ENCODE measurements at regions not wholly inside any gene's neighbourhood (a gene's known extent, or its start where the extent isn't known, plus 50 kb on each side); places are given as distances from the start of the nearest gene placed in this dataset.

DNA sequence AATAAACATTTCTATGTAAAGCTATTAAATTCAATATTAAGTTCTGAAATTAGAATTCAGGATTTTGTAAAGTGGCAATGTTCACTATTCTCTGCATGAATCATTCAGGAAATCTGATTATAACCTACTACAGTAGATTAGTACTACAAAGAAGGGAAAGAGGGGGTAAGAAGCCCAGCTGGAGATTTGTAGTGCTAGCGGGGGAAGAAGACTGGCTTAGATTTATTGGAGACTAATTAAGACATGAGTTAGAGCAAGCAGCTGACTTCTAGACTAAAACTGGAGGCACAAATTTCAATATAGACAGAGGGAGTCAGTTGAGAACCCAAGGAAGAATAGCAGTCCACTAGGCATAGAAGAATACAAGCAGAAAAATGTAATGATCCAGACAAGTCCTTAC is 55.8 kb upstream of the SETMAR start:
- Histone ChIP-seq H3K4me1 (no peaks in the 10 kb centered on the region), H3K27ac (no peak overlapping the region), H3K4me3 (no peak overlapping the region), H3K4me2 (no peak overlapping the region), H3K9me3 (no peaks in the 10 kb centered on the region)
- DNase-seq (ENCODE audit: low read depth in 1 of 2, low spot score in 1 of 2) (no peak), ATAC-seq (no peak), FAIRE-seq (no peak)
- WGBS (ENCODE audit: missing lambda C conversion rate), result 11% methylated on average over 1 of the region's 1 CpG
- CTCF ChIA-PET, result interaction anchor here (0.6 to 1.0 kb wide), 2 partner anchors 25 to 386 kb away, joined by 3 read pairs; no protein-coding TSS in a partner anchor
- POLR2A ChIA-PET, result no interaction called here
- no peak for TF ChIP-seq RARB (CRISPR knock-in tag; IDR thresholded peaks at IDR 0.05)
- no peak for TF ChIP-seq CEBPB (IDR thresholded peaks at IDR 0.05)
- no peak for TF ChIP-seq PBX3 (IDR thresholded peaks at IDR 0.05)
- no peak for TF ChIP-seq BHLHE40 (IDR thresholded peaks at IDR 0.05; ENCODE audit: low read depth, low read length)
- TF ChIP-seq EHMT2 (IDR thresholded peaks at IDR 0.05; ENCODE audit: low read depth), result no peak
- TF ChIP-seq ZFP36 (IDR thresholded peaks at IDR 0.05; ENCODE audit: borderline replicate concordance, partially characterized antibody), result no peak
- TF ChIP-seq BCL3 (IDR thresholded peaks at IDR 0.05), result no peak
- TF ChIP-seq MAX (IDR thresholded peaks at IDR 0.05), result no peak
- no peak for TF ChIP-seq PHF8 (IDR thresholded peaks at IDR 0.05; ENCODE audit: borderline replicate concordance, low read depth)

- FAIRE-seq (no peak), ATAC-seq (no peak), DNase-seq (ENCODE audit: low read depth in 1 of 2, low spot score in 1 of 2) (no peak)
- no peak overlapping the region for H3K4me2 ChIP-seq
- ChIA-PET CTCF (no interaction called here), POLR2A (no interaction called here)
- WGBS (ENCODE audit: missing lambda C conversion rate), result 3% methylated on average over 4 of the region's 4 CpGs
- no peak for TF ChIP-seq KDM5A (IDR thresholded peaks at IDR 0.05)
- no peak for TF ChIP-seq RNF2 (IDR thresholded peaks at IDR 0.05; ENCODE audit: borderline replicate concordance, low read depth)
- no peak for TF ChIP-seq FOSL2 (IDR thresholded peaks at IDR 0.05)
- no peak for TF ChIP-seq FOSL2 (CRISPR knock-in tag; IDR thresholded peaks at IDR 0.05)
- no peak for TF ChIP-seq NFE2L2 (conservative IDR thresholded peaks at IDR 0.05; ENCODE audit: low read length)
- TF ChIP-seq HOXB13 (CRISPR knock-in tag; IDR thresholded peaks at IDR 0.05; ENCODE audit: low read depth), result no peak
- no peak for TF ChIP-seq BCL3 (IDR thresholded peaks at IDR 0.05)
- no peak for TF ChIP-seq CHD2 (IDR thresholded peaks at IDR 0.05; ENCODE audit: low read length, partially characterized antibody)
- TF ChIP-seq ZNF302 (CRISPR knock-in tag; IDR thresholded peaks at IDR 0.05), result no peak
- TF ChIP-seq EP300 (IDR thresholded peaks at IDR 0.05), result no peak
- TF ChIP-seq NPAS2 (CRISPR knock-in tag; IDR thresholded peaks at IDR 0.05; ENCODE audit: borderline replicate concordance), result no peak
- TF ChIP-seq ESRRA (IDR thresholded peaks at IDR 0.05; ENCODE audit: borderline replicate concordance, low read length), result no peak
- no peak for TF ChIP-seq CBX2 (IDR thresholded peaks at IDR 0.05; ENCODE audit: borderline replicate concordance, low read depth)
- no peak for TF ChIP-seq FOSB (CRISPR knock-in tag; IDR thresholded peaks at IDR 0.05)
- TF ChIP-seq, protein P1, sequence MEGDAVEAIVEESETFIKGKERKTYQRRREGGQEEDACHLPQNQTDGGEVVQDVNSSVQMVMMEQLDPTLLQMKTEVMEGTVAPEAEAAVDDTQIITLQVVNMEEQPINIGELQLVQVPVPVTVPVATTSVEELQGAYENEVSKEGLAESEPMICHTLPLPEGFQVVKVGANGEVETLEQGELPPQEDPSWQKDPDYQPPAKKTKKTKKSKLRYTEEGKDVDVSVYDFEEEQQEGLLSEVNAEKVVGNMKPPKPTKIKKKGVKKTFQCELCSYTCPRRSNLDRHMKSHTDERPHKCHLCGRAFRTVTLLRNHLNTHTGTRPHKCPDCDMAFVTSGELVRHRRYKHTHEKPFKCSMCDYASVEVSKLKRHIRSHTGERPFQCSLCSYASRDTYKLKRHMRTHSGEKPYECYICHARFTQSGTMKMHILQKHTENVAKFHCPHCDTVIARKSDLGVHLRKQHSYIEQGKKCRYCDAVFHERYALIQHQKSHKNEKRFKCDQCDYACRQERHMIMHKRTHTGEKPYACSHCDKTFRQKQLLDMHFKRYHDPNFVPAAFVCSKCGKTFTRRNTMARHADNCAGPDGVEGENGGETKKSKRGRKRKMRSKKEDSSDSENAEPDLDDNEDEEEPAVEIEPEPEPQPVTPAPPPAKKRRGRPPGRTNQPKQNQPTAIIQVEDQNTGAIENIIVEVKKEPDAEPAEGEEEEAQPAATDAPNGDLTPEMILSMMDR (IDR thresholded peaks at IDR 0.05), result no peak
- TF ChIP-seq TFCP2L1 (CRISPR knock-in tag; IDR thresholded peaks at IDR 0.05), result no peak
- TF ChIP-seq HOXA7 (CRISPR knock-in tag; IDR thresholded peaks at IDR 0.05), result no peak
- TF ChIP-seq EHF (CRISPR knock-in tag; IDR thresholded peaks at IDR 0.05), result no peak
- TF ChIP-seq EHMT2 (IDR thresholded peaks at IDR 0.05; ENCODE audit: low read depth), result no peak
- H3K4me1 ChIP-seq, result no peaks in the 10 kb centered on the region
- H3K27ac ChIP-seq, result no peak overlapping the region
- H3K9me3 ChIP-seq, result no peaks in the 10 kb centered on the region
- no peak overlapping the region for H3K4me3 ChIP-seq
Observed at GRCh38 chr3:4250064-4250463, 53.1 kb upstream of the SETMAR start.

All from A549 (cell line).